ENCODE measurements at regions not wholly inside any gene's neighbourhood (a gene's known extent, or its start where the extent isn't known, plus 50 kb on each side); places are given as distances from the start of the nearest gene placed in this dataset.

GRCh38 chr2:208935531-208935930 lies 488.3 kb upstream of the MAP2 start:
- H3K9me3 ChIP-seq: no peaks in the 10 kb centered on the region
- no peak overlapping the region for H3K4me3 ChIP-seq
- no peaks in the 10 kb centered on the region for H3K4me1 ChIP-seq
- ATAC-seq (no peak), DNase-seq (no peak)
- no peaks in the 10 kb centered on the region for H3K36me3 ChIP-seq
- intact Hi-C loops (cut with DNase I): no loop called here
- H3K27me3 ChIP-seq: no peaks in the 10 kb centered on the region
- H3K27ac ChIP-seq: no peak overlapping the region
- TF ChIP-seq, protein P1, sequence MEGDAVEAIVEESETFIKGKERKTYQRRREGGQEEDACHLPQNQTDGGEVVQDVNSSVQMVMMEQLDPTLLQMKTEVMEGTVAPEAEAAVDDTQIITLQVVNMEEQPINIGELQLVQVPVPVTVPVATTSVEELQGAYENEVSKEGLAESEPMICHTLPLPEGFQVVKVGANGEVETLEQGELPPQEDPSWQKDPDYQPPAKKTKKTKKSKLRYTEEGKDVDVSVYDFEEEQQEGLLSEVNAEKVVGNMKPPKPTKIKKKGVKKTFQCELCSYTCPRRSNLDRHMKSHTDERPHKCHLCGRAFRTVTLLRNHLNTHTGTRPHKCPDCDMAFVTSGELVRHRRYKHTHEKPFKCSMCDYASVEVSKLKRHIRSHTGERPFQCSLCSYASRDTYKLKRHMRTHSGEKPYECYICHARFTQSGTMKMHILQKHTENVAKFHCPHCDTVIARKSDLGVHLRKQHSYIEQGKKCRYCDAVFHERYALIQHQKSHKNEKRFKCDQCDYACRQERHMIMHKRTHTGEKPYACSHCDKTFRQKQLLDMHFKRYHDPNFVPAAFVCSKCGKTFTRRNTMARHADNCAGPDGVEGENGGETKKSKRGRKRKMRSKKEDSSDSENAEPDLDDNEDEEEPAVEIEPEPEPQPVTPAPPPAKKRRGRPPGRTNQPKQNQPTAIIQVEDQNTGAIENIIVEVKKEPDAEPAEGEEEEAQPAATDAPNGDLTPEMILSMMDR (IDR thresholded peaks at IDR 0.05): no peak

DNA sequence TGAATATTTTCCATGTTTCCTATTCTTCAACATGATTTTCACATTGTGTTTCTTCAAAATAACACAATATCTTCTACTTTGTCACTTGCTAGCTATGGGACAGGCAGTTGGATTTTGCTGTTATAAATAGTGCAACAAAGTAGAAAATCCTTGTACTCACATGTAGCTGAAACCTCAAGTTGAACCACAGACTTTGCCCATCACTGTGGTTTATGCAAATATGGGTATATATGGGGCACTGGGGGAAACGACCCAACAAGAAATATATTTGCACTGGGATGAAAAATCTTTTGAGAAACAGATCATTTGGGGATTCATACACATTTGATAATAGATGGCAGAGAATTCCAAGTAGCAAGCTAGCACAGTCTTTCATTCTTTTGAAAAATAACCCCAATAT lies 486.3 kb upstream of the MAP2 start:
- Histone ChIP-seq H3K36me3 (no peaks in the 10 kb centered on the region), H3K4me1 (no peaks in the 10 kb centered on the region), H3K27me3 (no peaks in the 10 kb centered on the region), H3K4me3 (no peak overlapping the region), H3K9me3 (no peaks in the 10 kb centered on the region), H3K27ac (no peak overlapping the region)
- DNase-seq (no peak), ATAC-seq (no peak)
- TF ChIP-seq, protein P1 (IDR thresholded peaks at IDR 0.05): no peak
- intact Hi-C loops (cut with DNase I): no loop called here

- no peak for ATAC-seq
- intact Hi-C loops (cut with DNase I): no loop called here
- Histone ChIP-seq H3K36me3 (no peaks in the 10 kb centered on the region), H3K4me3 (no peak overlapping the region), H3K4me1 (no peaks in the 10 kb centered on the region), H3K27me3 (no peaks in the 10 kb centered on the region), H3K9me3 (no peaks in the 10 kb centered on the region), H3K27ac (no peak overlapping the region)
- TF ChIP-seq, protein P1 (IDR thresholded peaks at IDR 0.05): no peak
- DNase-seq: no peak
Measured at GRCh38 chr2:208939852-208940251, 484.0 kb upstream of the MAP2 start.

DNA sequence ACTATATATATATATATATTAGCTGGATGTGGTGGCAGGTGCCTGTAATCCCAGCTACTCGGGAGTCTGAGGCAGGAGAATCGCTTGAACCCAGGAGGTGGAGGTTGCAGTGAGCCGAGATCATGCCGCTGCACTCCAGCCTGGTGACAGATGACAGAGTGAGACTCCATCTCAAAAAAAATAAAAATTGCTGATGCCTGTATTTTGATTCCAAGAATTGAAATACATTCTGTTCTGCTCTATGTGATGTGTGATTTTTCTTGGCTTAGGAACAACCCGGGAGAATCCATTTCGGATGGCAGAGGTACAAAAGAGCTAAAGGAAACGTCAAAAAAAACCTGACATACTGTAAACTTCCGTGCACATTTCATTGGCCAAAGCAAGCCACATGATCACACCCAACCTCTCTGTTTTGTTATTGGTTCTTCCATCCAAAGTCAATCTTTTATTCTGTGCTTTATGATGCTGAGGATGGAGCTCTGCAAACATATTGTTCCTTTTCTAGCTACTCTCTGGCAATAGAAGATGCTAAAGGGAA lies 478.1 kb upstream of the MAP2 start:
- no peaks in the 10 kb centered on the region for H3K9me3 ChIP-seq
- intact Hi-C loops (cut with DNase I): no loop called here
- H3K36me3 ChIP-seq: no peaks in the 10 kb centered on the region
- TF ChIP-seq, protein P1 (IDR thresholded peaks at IDR 0.05): no peak
- no peak for DNase-seq
- no peak for ATAC-seq
- no peaks in the 10 kb centered on the region for H3K27me3 ChIP-seq
- no peaks in the 10 kb centered on the region for H3K4me1 ChIP-seq
- H3K4me3 ChIP-seq: no peak overlapping the region
- H3K27ac ChIP-seq: no peak overlapping the region

DNA sequence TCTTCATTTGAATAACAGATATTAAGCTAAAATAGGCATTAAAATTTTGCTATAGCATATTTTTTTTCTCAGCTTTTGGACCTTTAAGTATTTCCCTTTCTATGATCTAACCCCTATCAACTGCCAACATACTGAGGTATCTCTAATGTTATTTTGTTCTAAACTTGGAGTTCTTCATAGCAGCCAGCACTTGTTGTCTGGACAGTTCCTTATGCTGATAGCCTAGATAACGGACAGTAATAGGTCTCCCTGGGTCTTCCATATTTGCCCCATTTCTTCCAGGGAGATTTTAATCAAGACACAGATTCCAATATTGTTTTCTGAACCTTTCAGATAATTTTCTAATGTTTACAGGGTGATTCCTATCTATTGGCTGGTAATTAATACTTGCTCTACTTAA lies 475.8 kb upstream of the MAP2 start:
- ATAC-seq: no peak
- intact Hi-C loops (cut with DNase I): no loop called here

More for the DNA sequence above, 475.8 kb upstream of the MAP2 start:
- TF ChIP-seq, protein P1 (IDR thresholded peaks at IDR 0.05): no peak
- Histone ChIP-seq H3K36me3 (no peaks in the 10 kb centered on the region), H3K4me3 (no peak overlapping the region), H3K9me3 (no peaks in the 10 kb centered on the region), H3K27me3 (no peaks in the 10 kb centered on the region), H3K27ac (no peak overlapping the region), H3K4me1 (no peaks in the 10 kb centered on the region)
- DNase-seq: no peak
